A673 (cell line): ENCODE measurements at regions not wholly inside any gene's neighbourhood (a gene's known extent, or its start where the extent isn't known, plus 50 kb on each side); places are given as distances from the start of the nearest gene placed in this dataset.

Experiments used
- BruUV-seq: library from RNA; stranded (reverse); fragments of 400-500 nt; replicated peaks from 2 replicates; lab custom pipeline; 2021; lab: Mats Ljungman, UMichigan
- CTCF ChIA-PET: fragments of 300-600 bp; sonication (Branson Sonifier 250); formaldehyde crosslinking; loops from one replicate; lab custom pipeline; 2022; ENCODE audit warnings: antibody characterized with exemption; lab: Charles Lee
- POLR2A ChIA-PET: fragments of 300-600 bp; sonication (Branson Sonifier 250); formaldehyde crosslinking; loops from one replicate; lab custom pipeline; 2022; ENCODE audit warnings: antibody characterized with exemption; ENCODE audit not compliant: low non-redundant PET; lab: Charles Lee
- DNase-seq: peaks from one replicate; pipeline ENCODE4 v3.0.0-alpha.2; 2015; ENCODE audit warnings: low spot score
- H3K27ac ChIP-seq: fragments of 200-600 bp; sonication (generic); 2 replicates; pipeline ENCODE4 v1.5.1; 2016; ENCODE audit warnings: mixed run types, low read depth, mild to moderate bottlenecking, mixed read lengths, antibody characterized with exemption, low read length; ENCODE audit not compliant: poor library complexity, severe bottlenecking
- H3K27me3 ChIP-seq: fragments of 200-600 bp; sonication (generic); replicated peaks from 2 replicates; pipeline ENCODE4 v1.6.1; 2017; ENCODE audit warnings: mixed run types, low read depth, mild to moderate bottlenecking, mixed read lengths, antibody characterized with exemption, low read length; ENCODE audit not compliant: insufficient read depth, poor library complexity
- H3K36me3 ChIP-seq: fragments of 200-600 bp; sonication (generic); 2 replicates; pipeline ENCODE4 v1.6.1; 2016; ENCODE audit warnings: mixed run types, mild to moderate bottlenecking, mixed read lengths, antibody characterized with exemption, low read length; ENCODE audit not compliant: insufficient read depth, poor library complexity, severe bottlenecking
- H3K4me1 ChIP-seq: fragments of 200-600 bp; sonication (generic); 2 replicates; pipeline ENCODE4 v1.6.1; 2017; ENCODE audit warnings: mixed run types, mild to moderate bottlenecking, mixed read lengths, antibody characterized with exemption, low read length; ENCODE audit not compliant: insufficient read depth, poor library complexity, severe bottlenecking
- H3K4me3 ChIP-seq: fragments of 200-600 bp; sonication (generic); 2 replicates; pipeline ENCODE4 v1.5.1; 2016; ENCODE audit warnings: low read depth, mixed run types, mild to moderate bottlenecking, mixed read lengths, low read length; ENCODE audit not compliant: poor library complexity, severe bottlenecking
- H3K9me3 ChIP-seq: fragments of 200-600 bp; sonication (generic); 2 replicates; pipeline ENCODE4 v1.6.1; 2016; ENCODE audit warnings: mixed run types, low read depth, mild to moderate bottlenecking, mixed read lengths, antibody characterized with exemption, low read length; ENCODE audit not compliant: poor library complexity, severe bottlenecking
- CTCF ChIP-seq: fragments of 300-800, 200-600 bp; sonication (generic); conservative IDR thresholded peaks from 2 replicates; pipeline ENCODE4 v1.5.1; 2017; ENCODE audit warnings: low read depth, mild to moderate bottlenecking, antibody characterized with exemption, low read length, moderate library complexity, mixed read lengths
- EZH2 ChIP-seq: fragments of 200-600 bp; sonication (generic); IDR thresholded peaks from 2 replicates; pipeline ENCODE4 v1.6.1; 2017; ENCODE audit warnings: borderline replicate concordance, low read depth, mild to moderate bottlenecking, mixed read lengths, antibody characterized with exemption, low read length; ENCODE audit not compliant: poor library complexity, severe bottlenecking
- intact Hi-C: fragments of 100-400 bp; cut with micrococcal nuclease; formaldehyde crosslinking; loops from one replicate; pipeline ENCODE4 v1.10.0; 2022; ENCODE audit not compliant: unreplicated experiment

- intact Hi-C loops, result no loop called here
- CTCF ChIA-PET, result no interaction called here
These were observed 545.9 kb upstream of the JARID2 start for GRCh38 chr6:14699803-14700601.

DNA sequence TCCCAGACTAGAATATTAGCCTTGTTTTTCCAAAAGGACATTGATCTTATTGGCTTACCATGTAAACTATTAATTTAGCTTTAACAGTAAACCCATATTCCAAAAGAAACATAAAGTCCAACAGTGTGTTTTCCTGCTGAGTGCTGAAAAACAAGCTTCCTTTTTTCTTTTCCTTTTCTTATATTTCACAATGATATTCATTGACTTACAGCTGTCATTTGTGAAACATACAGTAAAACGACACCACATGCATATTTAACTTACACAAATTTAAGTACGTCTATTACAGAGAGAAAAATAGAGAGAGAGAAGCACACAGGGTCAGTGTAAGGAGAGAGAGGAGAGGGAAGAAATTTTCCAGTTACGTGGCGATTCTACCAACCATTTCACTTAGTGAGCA, 543.9 kb upstream of the JARID2 start:
- no TSS peak for BruUV-seq
- TF ChIP-seq EZH2 (no peak), CTCF (no peak)
- H3K4me3 ChIP-seq, result no peak overlapping the region
- no peak overlapping the region for H3K27ac ChIP-seq
- H3K4me1 ChIP-seq, result peaks cover 5% of the 10 kb centered on the region
- intact Hi-C loops, result no loop called here
- ChIA-PET CTCF (no interaction called here), POLR2A (no interaction called here)
- DNase-seq, result no peak
- H3K9me3 ChIP-seq, result no peaks in the 10 kb centered on the region
- no peaks in the 10 kb centered on the region for H3K36me3 ChIP-seq
- no peaks in the 10 kb centered on the region for H3K27me3 ChIP-seq

More at GRCh38 chr6:14699803-14700601, 545.9 kb upstream of the JARID2 start:
- TF ChIP-seq EZH2, result no peak
- TF ChIP-seq CTCF, result no peak
- Histone ChIP-seq H3K4me3 (no peak overlapping the region), H3K4me1 (no peaks in the 10 kb centered on the region), H3K36me3 (no peaks in the 10 kb centered on the region), H3K9me3 (no peaks in the 10 kb centered on the region), H3K27ac (no peak overlapping the region), H3K27me3 (no peaks in the 10 kb centered on the region)
- POLR2A ChIA-PET, result no interaction called here
- DNase-seq, result no peak
- BruUV-seq, result no TSS peak

- Histone ChIP-seq H3K36me3 (no peaks in the 10 kb centered on the region), H3K27ac (no peak overlapping the region), H3K4me1 (peaks cover 5% of the 10 kb centered on the region), H3K27me3 (no peaks in the 10 kb centered on the region), H3K4me3 (no peak overlapping the region), H3K9me3 (no peaks in the 10 kb centered on the region)
- no peak for DNase-seq
- no peak for TF ChIP-seq EZH2
- TF ChIP-seq CTCF, result no peak
- POLR2A ChIA-PET, result no interaction called here
- CTCF ChIA-PET, result no interaction called here
- intact Hi-C loops, result no loop called here
- BruUV-seq, result no TSS peak
These were observed 543.2 kb upstream of the JARID2 start for GRCh38 chr6:14702678-14703077.
